HEK293 (cell line): ENCODE measurements at regions not wholly inside any gene's neighbourhood (a gene's known extent, or its start where the extent isn't known, plus 50 kb on each side); places are given as distances from the start of the nearest gene placed in this dataset.

ENCODE experiments used
- CTCF ChIA-PET: fragments of 350-600 bp; formaldehyde crosslinking; extraction: SDS; loops from one replicate; lab custom pipeline; 2021; ENCODE audit warnings: antibody characterized with exemption; lab: Yijun Ruan, JAX
- POLR2A ChIA-PET: fragments of 300-600 bp; formaldehyde crosslinking; extraction: SDS; loops from one replicate; lab custom pipeline; 2020; ENCODE audit warnings: antibody characterized with exemption, inconsistent platforms; lab: Yijun Ruan, JAX
- H3K27ac ChIP-seq: fragments of 200-500 bp; sonication (Bioruptor generic); 2 replicates; pipeline ENCODE4 v1.5.1; 2014; ENCODE audit warnings: low read depth, low read length, control low read depth, inconsistent platforms; ENCODE audit errors: extremely low read depth
- H3K36me3 ChIP-seq, 2 experiments: fragments of 200-500 bp in 1 of 2; sonication (Bioruptor generic) in 1 of 2; 1 replicate in 1 of 2; 2 replicates in 1 of 2; pipeline ENCODE4 v1.5.1; 2014 to 2017; ENCODE audit warnings: inconsistent platforms in 2 of 2, low read length in 2 of 2; ENCODE audit not compliant: control insufficient read depth in 2 of 2, insufficient read depth in 1 of 2
- H3K4me1 ChIP-seq: fragments of 200-500 bp; sonication (Bioruptor generic); 2 replicates; pipeline ENCODE4 v1.5.1; 2014; ENCODE audit warnings: mild to moderate bottlenecking, low read length, inconsistent platforms; ENCODE audit not compliant: control insufficient read depth, insufficient read depth
- H3K4me3 ChIP-seq: 2 replicates; pipeline ENCODE4 v1.5.1; 2011; ENCODE audit warnings: low read depth, mild to moderate bottlenecking, control low read depth, low read length, moderate library complexity
- H3K9me3 ChIP-seq: fragments of 200-500 bp; sonication (Bioruptor generic); 2 replicates; pipeline ENCODE4 v1.5.1; 2014; ENCODE audit warnings: low read depth, low read length, inconsistent platforms; ENCODE audit not compliant: control insufficient read depth, insufficient read depth
- BCL11B ChIP-seq: fragments of 450-650 bp; formaldehyde crosslinking; IDR thresholded peaks from 2 replicates; pipeline ENCODE4 v1.5.1; 2016; ENCODE audit warnings: low read depth, missing biosample characterization, missing genetic modification characterization
- GLI4 ChIP-seq: fragments of 450-650 bp; formaldehyde crosslinking; IDR thresholded peaks from 2 replicates; pipeline ENCODE4 v1.5.1; 2016; ENCODE audit warnings: missing biosample characterization, missing genetic modification characterization
- HOXC10 ChIP-seq: sonication (generic); formaldehyde crosslinking; IDR thresholded peaks from 2 replicates; pipeline ENCODE4 v1.8.1; 2023; ENCODE audit warnings: mild to moderate bottlenecking, missing genetic modification reagents
- KLF8 ChIP-seq: fragments of 450-650 bp; formaldehyde crosslinking; IDR thresholded peaks from 2 replicates; pipeline ENCODE4 v1.5.1; 2016; ENCODE audit warnings: missing biosample characterization, missing genetic modification characterization
- KLF9 ChIP-seq: fragments of 450-650 bp; formaldehyde crosslinking; IDR thresholded peaks from 2 replicates; pipeline ENCODE4 v1.5.1; 2016; ENCODE audit warnings: missing biosample characterization, missing genetic modification characterization, low read depth
- PRDM2 ChIP-seq: fragments of 450-650 bp; formaldehyde crosslinking; IDR thresholded peaks from 2 replicates; pipeline ENCODE4 v1.5.1; 2016; ENCODE audit warnings: missing biosample characterization, missing genetic modification characterization, borderline replicate concordance
- REPIN1 ChIP-seq: fragments of 450-650 bp; formaldehyde crosslinking; IDR thresholded peaks from 2 replicates; pipeline ENCODE4 v1.5.1; 2017; ENCODE audit warnings: missing biosample characterization, missing genetic modification characterization, low read depth
- SCRT1 ChIP-seq: fragments of 450-650 bp; formaldehyde crosslinking; IDR thresholded peaks from 2 replicates; pipeline ENCODE4 v1.5.1; 2016; ENCODE audit warnings: missing biosample characterization, missing genetic modification characterization, borderline replicate concordance
- WT1 ChIP-seq: fragments of 450-650 bp; formaldehyde crosslinking; IDR thresholded peaks from 2 replicates; pipeline ENCODE4 v1.5.1; 2016; ENCODE audit warnings: missing biosample characterization, missing genetic modification characterization
- ZBTB49 ChIP-seq: fragments of 450-650 bp; formaldehyde crosslinking; IDR thresholded peaks from 2 replicates; pipeline ENCODE4 v1.5.1; 2016; ENCODE audit warnings: missing biosample characterization, missing genetic modification characterization, low read depth
- ZEB2 ChIP-seq: fragments of 450-650 bp; formaldehyde crosslinking; IDR thresholded peaks from 2 replicates; pipeline ENCODE4 v1.5.1; 2016; ENCODE audit warnings: missing biosample characterization, missing genetic modification characterization
- ZNF138 ChIP-seq: fragments of 450-650 bp; formaldehyde crosslinking; IDR thresholded peaks from 2 replicates; pipeline ENCODE4 v1.5.1; 2016; ENCODE audit warnings: missing biosample characterization, missing genetic modification characterization, borderline replicate concordance
- ZNF175 ChIP-seq: fragments of 450-650 bp; formaldehyde crosslinking; IDR thresholded peaks from 2 replicates; pipeline ENCODE4 v1.5.1; 2016; ENCODE audit warnings: missing biosample characterization, missing genetic modification characterization
- ZNF19 ChIP-seq: fragments of 450-650 bp; formaldehyde crosslinking; IDR thresholded peaks from 2 replicates; pipeline ENCODE4; 2016; ENCODE audit warnings: missing biosample characterization, missing genetic modification characterization, low read depth
- ZNF248 ChIP-seq: fragments of 450-650 bp; formaldehyde crosslinking; IDR thresholded peaks from 2 replicates; pipeline ENCODE4 v1.5.1; 2017; ENCODE audit warnings: missing biosample characterization, missing genetic modification characterization
- ZNF433 ChIP-seq: fragments of 450-650 bp; formaldehyde crosslinking; IDR thresholded peaks from 2 replicates; pipeline ENCODE4 v1.5.1; 2016; ENCODE audit warnings: missing biosample characterization, missing genetic modification characterization, low read depth
- ZNF561 ChIP-seq: fragments of 450-650 bp; IDR thresholded peaks from 2 replicates; pipeline ENCODE4 v1.5.1; 2018; ENCODE audit warnings: missing biosample characterization, missing genetic modification characterization, borderline replicate concordance
- ZNF621 ChIP-seq: fragments of 450-650 bp; formaldehyde crosslinking; IDR thresholded peaks from 2 replicates; pipeline ENCODE4 v1.5.1; 2017; ENCODE audit warnings: missing biosample characterization, missing genetic modification characterization

- POLR2A ChIA-PET: no interaction called here
- Histone ChIP-seq H3K9me3 (no peaks in the 10 kb centered on the region), H3K36me3 (no peaks in the 10 kb centered on the region), H3K27ac (no peak overlapping the region), H3K4me3 (no peak overlapping the region), H3K4me1 (no peaks in the 10 kb centered on the region)
- no peak for TF ChIP-seq ZNF621
- TF ChIP-seq ZNF433 (tag by site-specific recombination): no peak
- no peak for TF ChIP-seq ZBTB49
- CTCF ChIA-PET: interaction anchor here (0.6 kb wide), 1 partner anchor 1989 kb away, joined by 3 read pairs; no protein-coding TSS in a partner anchor
Observed at GRCh38 chr1:103997631-103998030, 247.9 kb downstream of the AMY1C start.

DNA sequence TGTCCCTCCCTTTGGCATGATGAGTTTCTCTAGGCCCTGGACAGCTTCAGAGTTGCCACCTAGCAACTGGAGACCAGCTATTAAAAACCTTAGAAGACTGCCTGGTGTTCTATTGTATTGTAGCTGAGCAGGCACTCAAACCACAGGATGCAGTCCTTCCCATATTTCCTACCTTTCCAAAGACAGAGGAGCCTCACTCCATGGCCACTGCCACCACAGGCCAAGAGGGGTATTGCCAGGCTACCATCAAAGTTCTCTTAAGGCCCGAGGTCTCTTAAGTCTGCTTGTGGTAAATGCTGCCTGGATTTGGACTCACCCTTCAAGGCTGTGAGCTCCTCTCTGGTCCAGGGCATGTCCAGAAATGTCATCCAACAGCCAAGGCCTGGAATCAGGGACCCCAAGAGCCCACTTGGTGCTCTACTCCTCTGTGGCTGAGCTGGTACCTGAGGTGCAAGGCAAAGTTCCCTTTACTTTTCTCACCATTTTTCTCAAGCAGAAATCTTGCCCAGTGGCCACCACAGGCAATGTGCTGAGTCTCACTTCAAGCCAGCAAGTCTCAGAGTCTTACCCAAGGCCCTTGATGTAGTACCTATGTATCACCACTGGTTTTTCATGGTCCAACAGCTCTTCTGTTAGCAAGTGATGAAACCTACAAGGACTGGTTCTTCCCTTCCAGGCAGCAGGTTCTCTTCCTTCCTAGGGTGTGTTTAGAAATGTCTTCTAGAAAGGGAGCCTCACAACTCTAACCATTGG is 269.4 kb downstream of the AMY1C start:
- TF ChIP-seq ZNF138 (tag by site-specific recombination) (no peak), ZNF561 (no peak), ZNF19 (tag by site-specific recombination) (no peak), KLF9 (tag by site-specific recombination) (no peak), ZNF175 (tag by site-specific recombination) (no peak), WT1 (tag by site-specific recombination) (no peak), ZNF248 (tag by site-specific recombination) (no peak), HOXC10 (CRISPR knock-in tag) (no peak), ZNF621 (no peak), SCRT1 (tag by site-specific recombination) (no peak), KLF8 (no peak), PRDM2 (no peak), ZEB2 (tag by site-specific recombination) (no peak), REPIN1 (tag by site-specific recombination) (no peak), GLI4 (tag by site-specific recombination) (no peak), BCL11B (tag by site-specific recombination) (no peak)
- Histone ChIP-seq H3K9me3 (no peaks in the 10 kb centered on the region), H3K36me3 (no peaks in the 10 kb centered on the region), H3K4me1 (no peaks in the 10 kb centered on the region), H3K27ac (no peak overlapping the region), H3K4me3 (no peak overlapping the region)
- ChIA-PET POLR2A (no interaction called here), CTCF (no interaction called here)
